OCI-LY3 (cell line): ENCODE measurements at regions not wholly inside any gene's neighbourhood (a gene's known extent, or its start where the extent isn't known, plus 50 kb on each side); places are given as distances from the start of the nearest gene placed in this dataset.

ENCODE experiments used
- EZH2phosphoT487 ChIP-seq: fragments of 200-600 bp; shearing (Covaris generic); IDR thresholded peaks from 2 replicates; pipeline ENCODE4 v1.6.1; 2018; ENCODE audit warnings: antibody characterized with exemption, mixed run types, low read depth
- TF ChIP-seq, protein P1 (sequence below): fragments of 200-600, 300-600 bp; sonication (generic); IDR thresholded peaks from 2 replicates; pipeline ENCODE4 v1.5.1; 2014; ENCODE audit warnings: antibody characterized with exemption, low read length, low read depth

GRCh38 chr12:38149395-38150073 is 167.0 kb upstream of the ALG10B start:
- TF ChIP-seq, protein P1, sequence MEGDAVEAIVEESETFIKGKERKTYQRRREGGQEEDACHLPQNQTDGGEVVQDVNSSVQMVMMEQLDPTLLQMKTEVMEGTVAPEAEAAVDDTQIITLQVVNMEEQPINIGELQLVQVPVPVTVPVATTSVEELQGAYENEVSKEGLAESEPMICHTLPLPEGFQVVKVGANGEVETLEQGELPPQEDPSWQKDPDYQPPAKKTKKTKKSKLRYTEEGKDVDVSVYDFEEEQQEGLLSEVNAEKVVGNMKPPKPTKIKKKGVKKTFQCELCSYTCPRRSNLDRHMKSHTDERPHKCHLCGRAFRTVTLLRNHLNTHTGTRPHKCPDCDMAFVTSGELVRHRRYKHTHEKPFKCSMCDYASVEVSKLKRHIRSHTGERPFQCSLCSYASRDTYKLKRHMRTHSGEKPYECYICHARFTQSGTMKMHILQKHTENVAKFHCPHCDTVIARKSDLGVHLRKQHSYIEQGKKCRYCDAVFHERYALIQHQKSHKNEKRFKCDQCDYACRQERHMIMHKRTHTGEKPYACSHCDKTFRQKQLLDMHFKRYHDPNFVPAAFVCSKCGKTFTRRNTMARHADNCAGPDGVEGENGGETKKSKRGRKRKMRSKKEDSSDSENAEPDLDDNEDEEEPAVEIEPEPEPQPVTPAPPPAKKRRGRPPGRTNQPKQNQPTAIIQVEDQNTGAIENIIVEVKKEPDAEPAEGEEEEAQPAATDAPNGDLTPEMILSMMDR = no peak
- TF ChIP-seq EZH2phosphoT487 = no peak
